PC-9 (cell line): ENCODE measurements at regions not wholly inside any gene's neighbourhood (a gene's known extent, or its start where the extent isn't known, plus 50 kb on each side); places are given as distances from the start of the nearest gene placed in this dataset.

Experiments used
- BruUV-seq: library from RNA; stranded (reverse); fragments of 400-500 nt; replicated peaks from 2 replicates; lab custom pipeline; 2021; lab: Mats Ljungman, UMichigan
- CTCF ChIA-PET: fragments of 300-600 bp; sonication (Branson Sonifier 250); formaldehyde crosslinking; loops from one replicate; lab custom pipeline; 2022; ENCODE audit warnings: antibody characterized with exemption; lab: Charles Lee
- POLR2A ChIA-PET: fragments of 300-600 bp; sonication (Branson Sonifier 250); formaldehyde crosslinking; loops from one replicate; lab custom pipeline; 2022; ENCODE audit warnings: antibody characterized with exemption; ENCODE audit not compliant: unreplicated experiment; lab: Charles Lee
- DNase-seq, 2 experiments: peaks; one replicate each; pipeline versions ENCODE4 v3.0.0 to v3.0.0-alpha.2; 2015 to 2022; ENCODE audit warnings: mixed read lengths in 1 of 2
- H2AFZ ChIP-seq: fragments of 200-600 bp; sonication (generic); 2 replicates; pipeline ENCODE4 v1.8.1; 2017; ENCODE audit warnings: antibody characterized with exemption
- H3F3A ChIP-seq: fragments of 200-600 bp; sonication (generic); 2 replicates; pipeline ENCODE4 v1.8.1; 2017; ENCODE audit warnings: antibody characterized with exemption, mild to moderate bottlenecking, low read depth; ENCODE audit not compliant: insufficient read depth
- H3K27ac ChIP-seq: fragments of 200-600 bp; sonication (generic); 2 replicates; pipeline ENCODE4 v1.6.1; 2016; ENCODE audit warnings: mixed run types
- H3K27me3 ChIP-seq: fragments of 200-600 bp; sonication (generic); 2 replicates; pipeline ENCODE4 v1.6.1; 2016; ENCODE audit warnings: low read depth, mixed run types; ENCODE audit not compliant: insufficient read depth
- H3K36me3 ChIP-seq: fragments of 200-600 bp; sonication (generic); 2 replicates; pipeline ENCODE4 v1.6.1; 2016; ENCODE audit warnings: low read depth, mixed run types
- H3K4me1 ChIP-seq: fragments of 200-600 bp; sonication (generic); replicated peaks from 2 replicates; pipeline ENCODE4 v1.6.1; 2016; ENCODE audit warnings: mixed run types; ENCODE audit not compliant: insufficient read depth
- H3K4me2 ChIP-seq: fragments of 200-600 bp; sonication (generic); 2 replicates; pipeline ENCODE4 v1.6.1; 2017; ENCODE audit warnings: mixed run types
- H3K4me3 ChIP-seq: fragments of 200-600 bp; sonication (generic); 2 replicates; pipeline ENCODE4 v1.6.1; 2016; ENCODE audit warnings: mixed run types
- H3K79me2 ChIP-seq: fragments of 200-600 bp; sonication (generic); 2 replicates; pipeline ENCODE4 v1.6.1; 2017; ENCODE audit warnings: low read depth, mixed run types
- H3K9me2 ChIP-seq: fragments of 200-600 bp; sonication (generic); 2 replicates; pipeline ENCODE4 v1.8.1; 2017; ENCODE audit warnings: mild to moderate bottlenecking; ENCODE audit not compliant: insufficient read depth
- H3K9me3 ChIP-seq: fragments of 200-600 bp; sonication (generic); 2 replicates; pipeline ENCODE4 v1.8.1; 2016; ENCODE audit warnings: low read depth; ENCODE audit not compliant: insufficient read depth
- H4K20me1 ChIP-seq: fragments of 200-600 bp; sonication (generic); 2 replicates; pipeline ENCODE4 v1.8.1; 2017; ENCODE audit not compliant: insufficient read depth
- CTCF ChIP-seq: fragments of 200-600 bp; sonication (generic); conservative IDR thresholded peaks from 2 replicates; pipeline ENCODE4 v1.6.1; 2017; ENCODE audit warnings: mixed run types, antibody characterized with exemption, mild to moderate bottlenecking, moderate library complexity
- EZH2 ChIP-seq: fragments of 200-600 bp; sonication (generic); IDR thresholded peaks from 2 replicates; pipeline ENCODE4 v1.8.0; 2017; ENCODE audit warnings: antibody characterized with exemption, low read depth
- intact Hi-C: fragments of 100-400 bp; cut with micrococcal nuclease; formaldehyde crosslinking; loops from one replicate; pipeline ENCODE4 v1.10.0; 2022; ENCODE audit not compliant: unreplicated experiment

DNA sequence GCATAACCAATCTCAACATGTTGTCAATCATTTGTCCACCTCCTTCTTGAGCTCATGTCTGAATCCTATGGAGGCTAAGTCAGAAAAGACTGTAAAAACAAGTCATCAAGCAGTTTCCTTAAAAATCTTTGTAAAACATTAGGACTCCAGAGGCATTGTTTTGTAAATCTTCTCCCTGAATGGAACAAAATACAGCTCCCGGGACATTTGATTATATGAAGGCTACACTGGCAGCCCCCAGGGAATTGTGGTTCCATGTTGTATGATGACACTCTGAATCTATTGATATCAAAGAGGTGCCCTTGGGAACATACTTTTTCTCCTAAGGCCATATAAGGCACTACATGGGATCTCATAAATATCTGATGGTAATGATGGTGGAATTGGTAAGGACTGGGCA lies 83.2 kb upstream of the NUDT12 start:
- H3K4me3 ChIP-seq, result no peak overlapping the region
- no peak overlapping the region for H2AFZ ChIP-seq
- no peaks in the 10 kb centered on the region for H3K79me2 ChIP-seq
- H3K36me3 ChIP-seq, result no peaks in the 10 kb centered on the region
- H3K27me3 ChIP-seq, result no peaks in the 10 kb centered on the region
- TF ChIP-seq EZH2 (no peak), CTCF (no peak)
- BruUV-seq, result no TSS peak
- intact Hi-C loops, result no loop called here
- H3K27ac ChIP-seq, result no peak overlapping the region
- POLR2A ChIA-PET, result no interaction called here
- no peaks in the 10 kb centered on the region for H3F3A ChIP-seq
- no peaks in the 10 kb centered on the region for H3K4me1 ChIP-seq
- no peak for DNase-seq
- no peaks in the 10 kb centered on the region for H3K9me2 ChIP-seq
- CTCF ChIA-PET, result no interaction called here
- H3K9me3 ChIP-seq, result no peaks in the 10 kb centered on the region
- no peaks in the 10 kb centered on the region for H4K20me1 ChIP-seq
- H3K4me2 ChIP-seq, result no peak overlapping the region

DNA sequence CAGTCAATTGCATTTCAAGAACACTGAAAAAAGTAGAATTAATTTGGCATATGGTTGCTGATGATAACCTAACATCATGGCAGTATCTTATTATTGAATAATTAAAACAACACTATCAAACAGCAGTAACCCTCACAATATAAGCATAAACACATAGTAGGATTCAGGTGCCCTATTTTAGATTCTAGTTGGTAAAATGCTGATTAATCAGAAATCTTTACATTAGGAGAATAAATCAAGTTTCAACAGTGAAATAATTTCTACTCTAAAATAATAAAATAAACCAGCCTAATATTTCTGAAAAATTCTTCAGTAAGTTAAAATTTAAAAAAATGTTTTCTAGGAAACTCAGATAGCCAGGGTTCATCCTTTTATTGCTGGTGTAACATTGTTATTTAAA lies 76.4 kb upstream of the NUDT12 start:
- no peaks in the 10 kb centered on the region for H3K4me1 ChIP-seq
- DNase-seq, result no peak
- no TSS peak for BruUV-seq
- no peaks in the 10 kb centered on the region for H3K79me2 ChIP-seq
- H3F3A ChIP-seq, result no peaks in the 10 kb centered on the region
- H4K20me1 ChIP-seq, result no peaks in the 10 kb centered on the region
- no peak overlapping the region for H3K27ac ChIP-seq
- 0 out of 2 replicates have a peak, but pooled peaks cover 5% of the 10 kb centered on the region for H3K9me2 ChIP-seq
- intact Hi-C loops, result no loop called here
- no peak overlapping the region for H3K4me3 ChIP-seq
- ChIA-PET CTCF (no interaction called here), POLR2A (no interaction called here)
- no peak overlapping the region for H2AFZ ChIP-seq
- H3K27me3 ChIP-seq, result no peaks in the 10 kb centered on the region
- no peak for TF ChIP-seq CTCF
- TF ChIP-seq EZH2, result no peak
- no peaks in the 10 kb centered on the region for H3K9me3 ChIP-seq
- H3K4me2 ChIP-seq, result no peak overlapping the region
- no peaks in the 10 kb centered on the region for H3K36me3 ChIP-seq

DNA sequence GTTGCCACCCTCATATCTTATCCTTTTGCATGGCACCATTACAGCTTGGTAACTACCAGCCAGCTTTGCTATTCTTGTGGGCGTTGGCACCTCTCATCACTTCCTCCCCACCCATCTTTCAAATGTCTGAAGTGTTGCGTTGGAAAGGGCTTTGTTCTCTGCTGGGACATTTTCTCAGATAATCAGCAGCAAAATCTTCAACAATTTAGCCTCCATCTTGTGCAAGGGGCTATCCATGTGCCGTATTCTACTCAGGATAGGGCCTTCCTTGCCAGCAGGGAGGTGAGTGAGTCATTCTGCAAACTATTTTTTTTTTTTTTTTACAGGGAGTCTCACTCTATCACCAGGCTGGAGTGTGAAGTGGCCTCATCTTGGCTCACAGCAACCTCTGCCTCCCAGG lies 62.1 kb upstream of the NUDT12 start:
- Histone ChIP-seq H3F3A (no peaks in the 10 kb centered on the region), H3K4me3 (no peak overlapping the region), H3K79me2 (no peaks in the 10 kb centered on the region), H3K4me1 (peaks cover 14% of the 10 kb centered on the region), H3K27me3 (no peaks in the 10 kb centered on the region), H3K4me2 (0 out of 2 replicates have a peak overlapping the region, but pooled peaks have one; percentile 17), H3K9me3 (peaks cover 4% of the 10 kb centered on the region; the same call in 1 of the 2 replicates), H4K20me1 (no peaks in the 10 kb centered on the region), H3K36me3 (no peaks in the 10 kb centered on the region), H3K9me2 (no peaks in the 10 kb centered on the region), H2AFZ (no peak overlapping the region), H3K27ac (peak overlapping the region; percentile 14; the same call in 1 of the 2 replicates)
- CTCF ChIA-PET, result no interaction called here
- no TSS peak for BruUV-seq
- intact Hi-C loops, result no loop called here
- POLR2A ChIA-PET, result no interaction called here
- TF ChIP-seq EZH2 (no peak), CTCF (no peak)
- DNase-seq, result no peak
